IgD-negative memory B cell (primary cell): ENCODE measurements at regions not wholly inside any gene's neighbourhood (a gene's known extent, or its start where the extent isn't known, plus 50 kb on each side); places are given as distances from the start of the nearest gene placed in this dataset.

Source experiments
- H3K27ac Mint-ChIP-seq, 3 donors: one replicate each; pipeline ENCODE4 v1.8.0; 2020 to 2022; ENCODE audit warnings: mild to moderate bottlenecking in 3 of 3, mixed read lengths in 3 of 3, moderate library complexity in 1 of 3
- H3K27me3 Mint-ChIP-seq: one replicate; pipeline ENCODE4 v1.8.0; 2021; ENCODE audit warnings: mixed read lengths
- H3K36me3 Mint-ChIP-seq: one replicate; pipeline ENCODE4 v1.8.0; 2020; ENCODE audit warnings: mild to moderate bottlenecking, mixed read lengths
- H3K4me1 Mint-ChIP-seq, 3 donors: one replicate each; pipeline ENCODE4 v1.8.0; 2020 to 2022; ENCODE audit warnings: mixed read lengths in 3 of 3, mild to moderate bottlenecking in 1 of 3
- H3K4me3 Mint-ChIP-seq, 4 donors: one replicate each; pipeline ENCODE4 v1.8.0; 2020 to 2022; ENCODE audit warnings: mild to moderate bottlenecking in 4 of 4, mixed read lengths in 4 of 4, moderate library complexity in 3 of 4
- H3K9me3 Mint-ChIP-seq, 3 donors: one replicate each; pipeline ENCODE4 v1.8.0; 2020 to 2021; ENCODE audit warnings: mixed read lengths in 3 of 3, mild to moderate bottlenecking in 1 of 3

- Mint-ChIP-seq H3K9me3 (peaks cover 4 to 17% (median 6%) of the 10 kb centered on the region in 3 donors), H3K4me3 (no peak overlapping the region), H3K27me3 (no peaks in the 10 kb centered on the region), H3K27ac (no peak overlapping the region), H3K4me1 (no peaks in the 10 kb centered on the region), H3K36me3 (no peaks in the 10 kb centered on the region)
These were observed 384.5 kb downstream of the LIG4 start for GRCh38 chr13:107830804-107831203.

GRCh38 chr13:107827840-107828549 is 387.3 kb downstream of the LIG4 start:
- H3K9me3 Mint-ChIP-seq: peaks cover 4 to 13% (median 5%) of the 10 kb centered on the region in 3 donors
- no peak overlapping the region for H3K27ac Mint-ChIP-seq
- H3K4me3 Mint-ChIP-seq: no peak overlapping the region
- no peaks in the 10 kb centered on the region for H3K36me3 Mint-ChIP-seq
- H3K4me1 Mint-ChIP-seq: no peaks in the 10 kb centered on the region
- no peaks in the 10 kb centered on the region for H3K27me3 Mint-ChIP-seq

- Mint-ChIP-seq H3K27me3 (no peaks in the 10 kb centered on the region), H3K4me3 (no peak overlapping the region), H3K36me3 (no peaks in the 10 kb centered on the region)
These were observed 390.7 kb downstream of the LIG4 start for GRCh38 chr13:107824635-107825034.

GRCh38 chr13:107822006-107822405 is 393.3 kb downstream of the LIG4 start:
- H3K27ac Mint-ChIP-seq: no peak overlapping the region
- no peaks in the 10 kb centered on the region for H3K27me3 Mint-ChIP-seq
- H3K9me3 Mint-ChIP-seq: peaks cover 0 to 5% (median 4%) of the 10 kb centered on the region in 3 donors
- no peaks in the 10 kb centered on the region for H3K4me1 Mint-ChIP-seq
- no peak overlapping the region for H3K4me3 Mint-ChIP-seq
- no peaks in the 10 kb centered on the region for H3K36me3 Mint-ChIP-seq

More at GRCh38 chr13:107824635-107825034, 390.7 kb downstream of the LIG4 start:
- Mint-ChIP-seq H3K9me3 (peaks cover 0 to 5% (median 4%) of the 10 kb centered on the region in 3 donors), H3K27ac (no peak overlapping the region), H3K4me1 (no peaks in the 10 kb centered on the region)

- H3K36me3 Mint-ChIP-seq: no peaks in the 10 kb centered on the region
- no peaks in the 10 kb centered on the region for H3K4me1 Mint-ChIP-seq
These were observed 393.8 kb downstream of the LIG4 start for GRCh38 chr13:107821492-107821891.

GRCh38 chr13:107819071-107819470 is 396.3 kb downstream of the LIG4 start:
- H3K4me1 Mint-ChIP-seq: no peaks in the 10 kb centered on the region
- H3K27me3 Mint-ChIP-seq: no peaks in the 10 kb centered on the region
- no peaks in the 10 kb centered on the region for H3K36me3 Mint-ChIP-seq
- no peak overlapping the region for H3K27ac Mint-ChIP-seq
- no peak overlapping the region for H3K4me3 Mint-ChIP-seq
- peaks cover 0 to 4% (median 2%) of the 10 kb centered on the region in 3 donors for H3K9me3 Mint-ChIP-seq

More at GRCh38 chr13:107821492-107821891, 393.8 kb downstream of the LIG4 start:
- peaks cover 0 to 4% (median 3%) of the 10 kb centered on the region in 3 donors for H3K9me3 Mint-ChIP-seq
- no peaks in the 10 kb centered on the region for H3K27me3 Mint-ChIP-seq
- H3K27ac Mint-ChIP-seq: no peak overlapping the region
- no peak overlapping the region for H3K4me3 Mint-ChIP-seq

GRCh38 chr13:107817647-107818287 is 397.6 kb downstream of the LIG4 start:
- Mint-ChIP-seq H3K27ac (no peak overlapping the region), H3K27me3 (no peaks in the 10 kb centered on the region), H3K9me3 (peaks cover 0 to 4% (median 2%) of the 10 kb centered on the region in 3 donors), H3K4me1 (peaks cover 0 to 1% (median 0%) of the 10 kb centered on the region in 3 donors), H3K4me3 (no peak overlapping the region), H3K36me3 (no peaks in the 10 kb centered on the region)

GRCh38 chr13:107812014-107812412 is 403.3 kb downstream of the LIG4 start:
- Mint-ChIP-seq H3K27ac (no peak overlapping the region), H3K27me3 (no peaks in the 10 kb centered on the region), H3K36me3 (no peaks in the 10 kb centered on the region), H3K9me3 (peaks cover 0 to 2% (median 0%) of the 10 kb centered on the region in 3 donors), H3K4me3 (no peak overlapping the region), H3K4me1 (peaks cover 0 to 1% (median 0%) of the 10 kb centered on the region in 3 donors)

- H3K27ac Mint-ChIP-seq: no peak overlapping the region
- peaks cover 0 to 1% (median 0%) of the 10 kb centered on the region in 3 donors for H3K4me1 Mint-ChIP-seq
- H3K4me3 Mint-ChIP-seq: no peak overlapping the region
- H3K9me3 Mint-ChIP-seq: peaks cover 0 to 2% (median 0%) of the 10 kb centered on the region in 3 donors
- no peaks in the 10 kb centered on the region for H3K36me3 Mint-ChIP-seq
- no peaks in the 10 kb centered on the region for H3K27me3 Mint-ChIP-seq
These were observed 403.9 kb downstream of the LIG4 start for GRCh38 chr13:107811233-107812013.

- H3K36me3 Mint-ChIP-seq: no peaks in the 10 kb centered on the region
- H3K4me1 Mint-ChIP-seq: peaks cover 0 to 3% (median 0%) of the 10 kb centered on the region in 3 donors
- no peak overlapping the region for H3K4me3 Mint-ChIP-seq
- H3K27me3 Mint-ChIP-seq: no peaks in the 10 kb centered on the region
- H3K27ac Mint-ChIP-seq: no peak overlapping the region
- H3K9me3 Mint-ChIP-seq: no peaks in the 10 kb centered on the region
These were observed 406.2 kb downstream of the LIG4 start for GRCh38 chr13:107809125-107809524.

GRCh38 chr13:107808389-107808788 is 406.9 kb downstream of the LIG4 start:
- no peaks in the 10 kb centered on the region for H3K36me3 Mint-ChIP-seq
- no peaks in the 10 kb centered on the region for H3K27me3 Mint-ChIP-seq
- peaks cover 0 to 2% (median 0%) of the 10 kb centered on the region in 3 donors for H3K4me1 Mint-ChIP-seq
- no peaks in the 10 kb centered on the region for H3K9me3 Mint-ChIP-seq
- H3K27ac Mint-ChIP-seq: no peak overlapping the region
- H3K4me3 Mint-ChIP-seq: no peak overlapping the region

- Mint-ChIP-seq H3K9me3 (no peaks in the 10 kb centered on the region), H3K4me3 (no peak overlapping the region), H3K36me3 (no peaks in the 10 kb centered on the region), H3K27ac (no peak overlapping the region), H3K4me1 (peaks cover 0 to 2% (median 0%) of the 10 kb centered on the region in 3 donors), H3K27me3 (no peaks in the 10 kb centered on the region)
These were observed 407.8 kb downstream of the LIG4 start for GRCh38 chr13:107807306-107808073.

GRCh38 chr13:107806726-107807125 is 408.6 kb downstream of the LIG4 start:
- Mint-ChIP-seq H3K4me3 (no peak overlapping the region), H3K27ac (no peak overlapping the region), H3K4me1 (peaks cover 0 to 2% (median 0%) of the 10 kb centered on the region in 3 donors), H3K27me3 (no peaks in the 10 kb centered on the region), H3K9me3 (peaks cover 0 to under 1% (median 0%) of the 10 kb centered on the region in 3 donors), H3K36me3 (no peaks in the 10 kb centered on the region)

- no peak overlapping the region for H3K27ac Mint-ChIP-seq
- H3K27me3 Mint-ChIP-seq: no peaks in the 10 kb centered on the region
- peaks cover 0 to 2% (median 0%) of the 10 kb centered on the region in 3 donors for H3K4me1 Mint-ChIP-seq
- H3K36me3 Mint-ChIP-seq: no peaks in the 10 kb centered on the region
- H3K4me3 Mint-ChIP-seq: no peak overlapping the region
- peaks cover 0 to 2% (median 0%) of the 10 kb centered on the region in 3 donors for H3K9me3 Mint-ChIP-seq
These were observed 411.4 kb downstream of the LIG4 start for GRCh38 chr13:107803822-107804495.
